ENCODE measurements at regions not wholly inside any gene's neighbourhood (a gene's known extent, or its start where the extent isn't known, plus 50 kb on each side); places are given as distances from the start of the nearest gene placed in this dataset.
"Not testable (repeated sequence)": the region's sequence is repeated elsewhere in the genome, so short reads cannot be mapped to it uniquely, and the experiment has no call there.

GRCh38 chr11:37177721-37178120 lies 579.7 kb upstream of the RAG2 start:
- no peak for DNase-seq (ENCODE audit: low read depth in 2 of 2)

GRCh38 chr11:37171451-37171850 lies 573.4 kb upstream of the RAG2 start:
- DNase-seq (ENCODE audit: low read depth in 2 of 2) = no peak

DNA sequence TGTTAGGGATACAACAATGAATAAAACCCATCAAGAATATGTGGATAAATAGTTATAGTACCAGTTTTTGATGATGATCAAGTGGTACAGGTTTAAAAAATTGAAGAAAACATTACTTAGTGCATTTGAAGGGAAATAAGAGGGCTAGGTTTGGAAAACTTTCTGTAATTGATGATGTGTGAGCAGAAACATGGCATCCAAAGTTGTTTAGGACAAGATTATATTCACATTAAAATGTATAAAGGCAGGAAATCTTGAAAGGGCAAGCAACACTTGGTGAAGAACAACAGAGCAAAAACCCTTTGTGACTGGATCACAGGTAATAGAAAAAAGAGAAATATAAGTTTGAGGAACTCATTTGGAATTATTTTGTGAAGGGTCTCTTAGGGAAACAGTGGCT lies 572.3 kb upstream of the RAG2 start:
- DNase-seq (ENCODE audit: low read depth in 2 of 2) = no peak

- DNase-seq (ENCODE audit: low read depth in 2 of 2) = not testable (repeated sequence)
Measured at GRCh38 chr11:37145434-37145833, 547.4 kb upstream of the RAG2 start.

DNA sequence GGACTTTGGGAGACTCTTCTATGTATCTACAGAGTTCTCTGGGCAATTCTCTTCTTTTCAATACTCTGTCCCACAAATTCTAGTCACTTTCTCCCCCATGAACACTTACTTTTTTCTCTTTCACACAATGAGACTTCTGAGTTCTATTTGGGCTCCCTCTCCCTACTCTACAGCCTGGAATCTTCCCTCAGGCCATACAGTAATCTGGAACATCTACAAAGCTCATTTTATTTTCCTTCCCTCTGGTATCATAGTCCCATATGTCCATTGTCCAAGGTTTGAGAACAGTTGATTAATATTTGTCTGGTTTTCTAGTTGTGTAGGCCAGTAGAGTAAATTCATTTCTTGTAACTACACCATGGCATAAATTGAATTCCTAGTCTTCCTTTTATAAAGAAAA lies 544.6 kb upstream of the RAG2 start:
- no peak for DNase-seq (ENCODE audit: low read depth in 2 of 2)

DNA sequence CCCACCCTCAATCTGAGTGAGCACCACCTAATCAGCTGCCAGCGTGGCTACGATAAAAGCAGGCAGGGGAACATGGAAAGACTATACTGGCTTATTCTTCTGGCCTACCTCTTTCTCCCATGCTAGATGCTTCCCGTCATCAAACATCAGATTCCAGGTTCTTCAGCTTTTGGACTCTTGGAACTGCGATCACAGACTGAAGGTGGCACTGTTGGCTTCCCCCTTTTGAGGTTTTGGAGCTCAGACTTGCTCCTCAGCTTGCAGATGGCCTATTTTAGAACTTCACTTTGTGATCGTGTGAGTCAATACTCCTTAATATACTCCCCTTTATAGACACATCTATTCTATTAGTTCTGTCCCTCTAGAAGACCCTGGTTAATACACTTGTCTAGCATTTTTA lies 543.7 kb upstream of the RAG2 start:
- DNase-seq (ENCODE audit: low read depth in 2 of 2) = no peak

DNA sequence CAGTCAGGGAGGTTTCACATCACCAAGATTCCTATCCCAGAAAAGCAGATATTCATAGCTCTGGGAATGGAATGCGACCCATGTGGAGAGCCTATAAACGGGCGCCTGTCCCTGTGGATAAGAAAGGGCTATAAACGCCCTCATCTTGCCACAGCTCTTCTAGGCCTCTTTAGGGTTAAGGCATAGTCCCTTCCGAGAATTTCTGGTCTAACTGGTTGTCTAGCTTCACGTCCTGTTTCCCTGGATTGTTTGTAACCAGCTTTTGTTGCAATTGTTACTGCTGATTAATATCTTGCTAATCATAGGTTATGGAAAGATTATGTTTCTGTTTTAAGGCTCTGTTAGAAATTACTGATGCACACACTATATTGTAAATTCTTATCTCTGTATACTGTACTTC lies 537.6 kb upstream of the RAG2 start:
- DNase-seq (ENCODE audit: low read depth in 2 of 2) = not testable (repeated sequence)

GRCh38 chr11:37134637-37135036 lies 536.6 kb upstream of the RAG2 start:
- DNase-seq (ENCODE audit: low read depth in 2 of 2) = no peak

GRCh38 chr11:37124384-37124783 lies 526.3 kb upstream of the RAG2 start:
- no peak for DNase-seq (ENCODE audit: low read depth in 2 of 2)

- no peak for DNase-seq (ENCODE audit: low read depth in 2 of 2)
Measured at GRCh38 chr11:37115963-37116362, 517.9 kb upstream of the RAG2 start.

DNA sequence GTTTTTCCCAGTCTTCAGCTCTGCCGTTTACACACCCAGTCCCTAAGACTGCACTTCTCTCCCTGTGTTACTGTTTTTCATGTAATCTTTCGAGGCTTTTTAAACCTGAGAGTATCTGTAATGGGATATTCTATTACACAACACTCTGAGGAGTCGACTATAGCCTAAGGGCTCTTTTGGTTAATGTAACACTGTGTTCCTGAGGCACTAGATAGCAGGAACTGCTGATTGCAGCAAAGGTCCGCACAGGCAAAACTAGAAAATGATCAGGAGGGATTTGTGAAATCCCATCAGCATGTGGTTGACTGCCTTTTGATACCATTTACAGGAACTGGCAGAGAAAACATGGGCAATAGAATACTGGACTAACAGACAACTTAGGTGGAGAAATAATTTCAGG lies 512.3 kb upstream of the RAG2 start:
- no peak for DNase-seq (ENCODE audit: low read depth in 2 of 2)

DNA sequence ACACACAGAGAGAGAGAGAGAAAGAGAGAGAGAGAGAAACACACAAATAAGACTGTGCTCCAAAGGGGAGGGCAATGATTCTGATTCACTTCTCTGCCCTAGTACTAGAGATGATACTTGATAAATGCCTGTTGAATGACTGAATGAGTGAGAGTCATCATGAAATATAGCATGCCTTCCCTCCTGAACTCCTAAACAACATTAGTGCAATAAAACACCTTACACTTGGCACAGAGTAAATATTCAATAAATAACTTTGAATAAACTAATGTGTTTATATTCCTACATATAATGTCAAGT lies 511.2 kb upstream of the RAG2 start:
- no peak for DNase-seq (ENCODE audit: low read depth in 2 of 2)

DNA sequence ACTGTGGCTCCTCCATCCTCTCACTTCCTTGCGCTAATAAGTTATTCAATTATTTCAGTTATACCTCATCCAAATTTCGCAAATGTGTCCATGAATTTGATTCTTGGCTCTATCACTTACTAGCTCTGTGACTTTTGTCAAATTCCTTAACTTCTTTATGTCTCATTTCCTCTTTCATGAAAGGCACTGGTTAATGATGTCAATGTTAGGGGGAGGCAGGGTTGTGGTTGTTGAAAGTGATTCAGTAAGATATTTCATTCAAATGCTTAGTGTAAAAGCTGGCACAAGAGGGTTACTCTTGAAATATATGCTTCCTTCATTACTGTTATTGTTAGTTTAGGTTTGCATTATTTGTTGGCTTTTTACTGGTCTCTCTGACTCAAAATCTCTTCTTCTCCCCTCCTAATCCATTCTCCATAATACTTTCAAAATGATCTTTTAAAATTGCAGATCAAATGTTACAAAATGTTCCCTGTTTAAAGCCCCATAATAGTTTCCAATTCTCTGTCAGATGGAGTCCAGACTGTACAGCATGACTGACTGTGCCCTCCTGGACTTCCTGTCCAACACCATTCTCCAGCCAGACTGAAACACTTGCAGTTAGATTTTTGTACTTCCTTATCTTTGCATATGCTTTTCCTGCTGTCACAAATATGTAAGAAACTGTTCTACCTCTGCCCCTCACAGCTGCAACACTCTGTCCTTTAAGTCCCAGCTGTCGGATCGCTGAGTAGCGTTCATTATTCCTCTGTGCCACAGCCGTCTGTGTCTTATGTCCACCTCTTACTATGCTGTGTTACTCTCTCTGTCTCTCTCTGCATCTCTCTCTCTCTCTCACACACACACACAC lies 510.6 kb upstream of the RAG2 start:
- DNase-seq (ENCODE audit: low read depth in 2 of 2) = peak in 1 of 2 experiments; percentile 7

GRCh38 chr11:37107831-37108230 lies 509.8 kb upstream of the RAG2 start:
- no peak for DNase-seq (ENCODE audit: low read depth in 2 of 2)

DNA sequence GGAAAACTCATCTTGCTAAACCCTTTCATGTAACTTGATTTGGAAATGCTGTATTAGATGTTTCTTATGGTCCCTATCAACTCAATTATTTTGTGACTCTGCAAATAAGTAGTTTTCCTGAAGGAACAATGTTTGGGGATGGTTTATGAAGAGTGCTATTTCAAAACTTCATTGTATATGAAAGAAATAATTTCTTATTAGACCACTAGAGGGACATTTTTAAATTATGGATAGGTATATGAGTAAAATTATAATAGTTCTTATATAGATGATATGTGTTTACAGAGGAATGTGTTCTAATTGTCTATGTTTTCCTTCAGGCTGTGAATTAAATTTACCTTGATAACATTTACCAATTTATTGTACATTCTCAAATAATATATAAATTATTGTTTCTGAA lies 509.4 kb upstream of the RAG2 start:
- DNase-seq (ENCODE audit: low read depth in 2 of 2) = no peak

DNA sequence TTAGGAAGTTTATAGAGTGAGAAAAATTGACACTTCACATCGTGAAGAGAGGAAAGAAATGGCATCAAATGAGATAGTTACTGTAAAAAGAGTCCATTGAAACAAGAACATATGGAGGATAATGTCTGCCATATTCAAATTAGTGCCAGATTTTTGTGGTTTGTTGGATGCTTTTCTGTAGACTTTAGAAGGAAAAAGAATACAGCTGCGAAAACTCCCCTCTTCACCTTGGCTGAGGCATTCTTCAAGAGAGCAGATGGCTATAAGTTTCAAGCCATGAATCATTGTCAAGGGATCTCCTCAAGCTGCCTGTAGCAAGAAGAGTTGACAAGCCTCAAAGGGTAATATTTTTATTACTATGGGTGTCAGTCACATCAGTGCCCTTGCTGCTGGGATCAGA lies 507.4 kb upstream of the RAG2 start:
- DNase-seq (ENCODE audit: low read depth in 2 of 2) = peak; percentile 19 to 26

- no peak for DNase-seq (ENCODE audit: low read depth in 2 of 2)
Measured at GRCh38 chr11:37104380-37104779, 506.3 kb upstream of the RAG2 start.

DNA sequence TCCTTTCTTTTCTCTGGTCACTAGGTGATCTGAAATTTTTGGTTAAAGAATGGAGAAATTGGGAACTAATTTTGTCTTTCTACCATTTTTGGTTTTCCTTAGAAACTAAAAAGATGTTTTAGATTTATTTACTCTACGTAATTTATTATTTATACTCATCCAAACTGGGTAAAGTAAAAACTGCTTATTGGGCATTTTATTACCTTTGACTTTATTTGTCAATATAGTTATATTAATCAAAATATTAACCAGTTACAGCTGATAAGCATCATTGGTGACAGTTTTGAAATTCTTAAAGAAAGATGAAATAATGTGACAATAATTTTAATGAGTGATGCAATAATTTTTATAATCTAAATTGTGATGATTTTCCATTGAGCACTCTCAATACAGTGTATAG lies 502.0 kb upstream of the RAG2 start:
- no peak for DNase-seq (ENCODE audit: low read depth in 2 of 2)

DNA sequence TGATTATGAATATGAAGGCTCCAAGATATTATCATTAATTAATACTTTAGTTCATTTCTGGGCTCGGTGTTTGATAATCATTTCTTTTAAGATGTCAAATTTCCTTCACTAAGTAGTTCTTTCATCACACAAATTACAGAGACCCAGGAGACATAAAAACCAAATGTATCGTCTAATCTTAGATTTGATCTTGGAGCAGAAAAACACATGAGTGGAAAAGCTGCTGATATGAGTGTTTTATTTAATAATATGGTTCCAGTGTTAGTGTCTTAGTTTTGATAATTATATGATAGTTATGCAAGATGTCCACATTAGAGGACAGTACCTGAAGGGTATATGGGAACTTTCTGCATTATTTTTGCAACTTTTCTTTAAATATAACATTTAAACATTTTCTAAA lies 494.5 kb upstream of the RAG2 start:
- no peak for DNase-seq (ENCODE audit: low read depth in 2 of 2)

GRCh38 chr11:37089439-37089838 lies 491.4 kb upstream of the RAG2 start:
- DNase-seq (ENCODE audit: low read depth in 2 of 2) = no peak

DNA sequence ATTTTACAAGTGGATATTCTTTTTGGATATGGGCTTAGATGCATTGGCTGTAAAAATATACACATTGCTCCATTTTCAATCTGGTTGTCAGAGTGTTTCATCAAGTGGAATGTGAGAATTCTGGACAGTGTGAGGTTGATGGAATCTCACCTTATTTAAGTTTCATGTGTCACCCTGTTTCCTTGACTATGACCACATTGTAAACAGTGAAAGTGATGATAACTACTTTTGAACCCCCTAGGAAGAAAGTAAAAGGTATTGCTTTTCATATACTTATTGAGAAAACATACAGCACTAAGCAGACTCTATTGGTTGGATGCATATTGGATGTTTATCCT lies 490.5 kb upstream of the RAG2 start:
- DNase-seq (ENCODE audit: low read depth in 2 of 2) = no peak

DNA sequence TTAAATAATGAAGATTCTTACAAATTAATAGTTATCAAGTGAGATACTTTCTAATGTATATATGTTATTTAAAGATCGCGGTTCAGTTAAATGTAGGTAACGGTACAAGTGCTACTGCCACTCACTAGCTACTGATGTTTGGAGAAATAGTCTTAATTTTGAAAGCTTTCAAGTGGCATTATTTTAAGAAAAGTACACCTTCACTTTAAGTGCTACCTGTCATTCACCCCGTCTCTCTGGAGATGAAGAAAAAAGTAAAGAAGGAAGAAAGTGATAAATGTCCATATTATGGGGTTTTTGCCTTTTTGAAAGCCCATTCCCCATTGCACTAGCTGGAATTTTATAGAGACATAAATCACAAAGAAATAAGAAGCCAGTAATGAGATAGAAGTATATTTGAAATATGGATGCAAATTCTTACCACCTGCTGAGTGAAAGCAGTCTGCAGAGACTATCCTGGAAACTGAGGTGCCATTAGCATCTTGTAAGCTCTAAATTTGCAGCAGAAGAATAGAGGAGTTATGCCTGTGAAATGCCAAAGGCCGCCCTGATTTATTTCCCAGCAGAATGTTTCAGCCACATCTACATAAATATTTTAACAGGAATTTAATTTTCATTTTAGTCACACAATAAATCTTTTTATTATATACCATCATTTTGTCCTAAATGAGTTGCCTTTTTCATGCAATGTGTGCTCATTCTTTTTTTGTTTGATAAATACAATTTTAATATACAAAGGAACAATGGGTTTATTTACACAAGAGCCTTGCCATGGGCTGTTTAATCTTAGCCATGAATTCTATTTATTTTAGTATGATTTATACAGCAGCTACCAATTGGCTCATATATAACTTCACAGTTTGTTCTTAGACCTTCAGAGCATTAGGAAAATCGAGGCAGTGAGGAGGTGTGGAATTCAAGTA lies 489.9 kb upstream of the RAG2 start:
- no peak for DNase-seq (ENCODE audit: low read depth in 2 of 2)

- DNase-seq (ENCODE audit: low read depth in 2 of 2) = no peak
Measured at GRCh38 chr11:37078521-37078920, 480.5 kb upstream of the RAG2 start.
